AG09309 (cell line): ENCODE measurements at regions not wholly inside any gene's neighbourhood (a gene's known extent, or its start where the extent isn't known, plus 50 kb on each side); places are given as distances from the start of the nearest gene placed in this dataset.

Experiments used
- DNase-seq: peaks from one replicate; pipeline ENCODE4 v3.0.0-alpha.2; 2010; ENCODE audit warnings: low read depth
- H3K4me3 ChIP-seq: 2 replicates; pipeline ENCODE4 v1.5.1; 2011; ENCODE audit warnings: mild to moderate bottlenecking, low read depth, low read length, moderate library complexity; ENCODE audit not compliant: control insufficient read depth
- CTCF ChIP-seq: IDR thresholded peaks from 2 replicates; pipeline ENCODE4 v1.5.1; 2011; ENCODE audit warnings: mild to moderate bottlenecking, low read depth, low read length, inconsistent platforms; ENCODE audit not compliant: insufficient read depth, control insufficient read depth; ENCODE audit errors: missing control alignments

DNA sequence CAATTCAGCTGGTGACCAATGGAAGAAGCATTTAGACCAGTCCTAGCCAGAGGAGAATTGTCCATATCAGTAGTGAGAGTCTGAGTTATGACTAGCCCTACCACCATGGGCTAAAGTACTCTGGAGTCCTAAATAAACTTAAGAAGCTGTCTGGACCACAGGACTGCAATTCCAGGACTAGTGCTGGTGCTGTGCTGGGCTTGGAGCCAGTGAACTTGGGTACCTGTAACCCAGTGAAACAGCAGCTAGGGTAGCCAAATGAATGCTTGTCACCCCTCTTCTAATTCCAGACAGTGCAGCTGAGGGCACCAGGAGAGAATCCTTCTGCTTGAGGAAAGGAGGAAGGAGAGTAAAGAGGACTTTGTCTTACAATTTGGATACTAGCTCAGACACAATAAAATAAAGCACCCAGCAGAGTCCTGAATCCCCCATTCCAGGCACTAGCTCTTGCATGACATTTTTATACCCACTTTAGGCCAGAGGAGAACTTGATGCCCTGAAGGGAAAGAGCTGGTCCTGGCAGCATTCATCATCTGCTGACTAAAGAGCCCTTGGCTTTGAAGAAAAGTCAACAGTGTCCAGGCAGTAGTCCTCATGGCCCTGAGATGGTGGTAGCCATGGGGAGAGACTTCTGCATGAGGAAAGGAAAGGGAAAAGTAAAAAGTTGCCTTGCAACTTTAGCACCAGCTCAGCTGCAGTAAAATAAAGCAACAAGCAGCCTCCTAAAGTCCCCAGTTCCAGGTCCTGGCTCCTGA is 2675.7 kb downstream of the PCDH7 start:
- TF ChIP-seq CTCF: no peak
- no peak overlapping the region for H3K4me3 ChIP-seq
- DNase-seq: no peak

- no peak for DNase-seq
- no peak overlapping the region for H3K4me3 ChIP-seq
These were observed 2680.3 kb downstream of the PCDH7 start for GRCh38 chr4:33400504-33400903.

DNA sequence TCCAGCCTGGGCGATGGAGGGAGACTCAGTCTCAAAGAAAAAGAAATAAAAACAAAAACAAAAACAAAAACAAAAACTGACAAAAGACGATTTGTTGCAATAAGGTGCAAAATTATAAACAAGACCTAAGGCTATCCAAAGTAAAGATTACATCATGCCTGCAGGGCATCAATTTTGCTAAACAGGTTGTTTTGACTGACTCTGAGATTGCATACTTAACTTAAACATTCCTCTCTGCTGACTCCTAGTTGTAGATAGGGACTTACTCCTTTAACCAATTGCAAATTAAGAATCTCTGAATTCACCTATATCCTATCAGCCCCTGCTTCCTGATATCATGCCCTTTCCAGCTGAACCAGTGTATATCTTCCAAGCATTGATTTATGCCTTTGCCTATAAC is 2687.3 kb downstream of the PCDH7 start:
- DNase-seq: no peak
- no peak overlapping the region for H3K4me3 ChIP-seq
- no peak for TF ChIP-seq CTCF

More at GRCh38 chr4:33400504-33400903, 2680.3 kb downstream of the PCDH7 start:
- no peak for TF ChIP-seq CTCF

- no peak for DNase-seq
- no peak for TF ChIP-seq CTCF
These were observed 2691.0 kb downstream of the PCDH7 start for GRCh38 chr4:33411182-33411581.

DNA sequence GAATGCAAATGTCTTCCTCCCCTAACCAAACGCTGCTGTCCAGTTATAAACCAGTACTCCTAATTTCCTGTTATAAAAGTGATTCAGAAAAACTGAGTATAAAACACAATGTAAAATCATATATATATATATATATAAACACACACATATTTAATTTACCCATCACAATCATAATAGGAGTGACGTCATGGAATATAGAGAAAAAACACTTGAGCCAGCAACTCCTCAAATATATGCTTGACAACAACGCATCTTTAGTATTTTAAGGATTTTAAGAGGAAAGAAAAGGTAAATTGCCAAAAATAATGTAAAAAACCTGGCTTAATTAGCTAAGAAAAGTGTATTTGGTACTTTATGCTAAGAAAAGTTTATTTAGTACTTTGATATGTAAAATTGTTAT is 2701.7 kb downstream of the PCDH7 start:
- no peak for TF ChIP-seq CTCF
- DNase-seq: no peak

More at GRCh38 chr4:33411182-33411581, 2691.0 kb downstream of the PCDH7 start:
- H3K4me3 ChIP-seq: no peak overlapping the region

DNA sequence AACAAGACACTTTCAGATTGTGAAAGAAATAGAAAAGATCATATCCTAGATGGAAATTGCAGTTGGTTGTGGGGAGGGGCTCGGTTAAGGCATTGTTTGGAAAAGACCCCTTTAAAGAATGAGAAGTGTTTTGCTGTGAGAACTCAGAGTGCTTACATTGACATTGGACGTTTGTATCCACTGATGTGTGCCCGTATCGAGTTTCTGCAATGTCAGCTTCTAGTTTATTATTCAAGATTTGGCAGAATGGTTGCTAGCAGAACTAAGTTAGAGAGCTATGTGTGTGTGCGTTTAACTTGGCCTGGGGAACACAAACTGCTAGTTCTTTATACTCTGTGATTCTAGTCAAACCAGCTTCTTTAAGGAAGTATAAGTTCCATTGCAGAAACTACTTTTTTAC is 2702.5 kb downstream of the PCDH7 start:
- DNase-seq: no peak
- TF ChIP-seq CTCF: no peak
- no peak overlapping the region for H3K4me3 ChIP-seq

More for the DNA sequence above, 2701.7 kb downstream of the PCDH7 start:
- no peak overlapping the region for H3K4me3 ChIP-seq
